A549 (cell line): ENCODE measurements at regions not wholly inside any gene's neighbourhood (a gene's known extent, or its start where the extent isn't known, plus 50 kb on each side); places are given as distances from the start of the nearest gene placed in this dataset.

Experiments
- ATAC-seq, 2 experiments: fragments of 200-7000 bp in 1 of 2; fragments of >200 bp in 1 of 2; cut with Nextera tagmentation in 1 of 2; cut with Tn5 transposase in 1 of 2; 3 replicates each; pipeline versions ENCODE4 v1.8.0 to v1.9.1; 2018 to 2020; ENCODE audit warnings: mild to moderate bottlenecking in 1 of 2, moderate library complexity in 1 of 2
- CTCF ChIA-PET: fragments of 300-600 bp; sonication (Branson Sonifier 250); formaldehyde crosslinking; extraction: SDS; loops from one replicate; lab custom pipeline; 2021; ENCODE audit warnings: antibody characterized with exemption, inconsistent platforms; lab: Yijun Ruan, JAX
- POLR2A ChIA-PET: fragments of 350-600 bp; formaldehyde crosslinking; extraction: SDS; loops from one replicate; lab custom pipeline; 2021; ENCODE audit warnings: antibody characterized with exemption, inconsistent platforms; lab: Yijun Ruan, JAX
- DNase-seq, 2 experiments: peaks; one replicate each; pipeline versions ENCODE4 v3.0.0 to v3.0.0-alpha.2; 2011 to 2016; ENCODE audit warnings: low read depth in 1 of 2, low spot score in 1 of 2
- FAIRE-seq: peaks from 2 replicates; lab custom pipeline; 2011; peaks lifted over from hg19 to GRCh38; lab: Jason Lieb, UNC
- H3K27ac ChIP-seq, 2 experiments: fragments of >200 bp; sonication (Bioruptor Twin); formaldehyde crosslinking; 3 replicates each; pipeline ENCODE4 v1.5.1; 2016 to 2017
- H3K4me1 ChIP-seq: fragments of >200 bp; sonication (Bioruptor Twin); formaldehyde crosslinking; 3 replicates; pipeline ENCODE4 v1.6.1; 2016
- H3K4me2 ChIP-seq: fragments of >200 bp; sonication (Bioruptor Twin); formaldehyde crosslinking; 3 replicates; pipeline ENCODE4 v1.6.1; 2016
- H3K4me3 ChIP-seq: fragments of >200 bp; sonication (Bioruptor Twin); formaldehyde crosslinking; 3 replicates; pipeline ENCODE4 v1.5.1; 2016
- H3K9me3 ChIP-seq: fragments of >200 bp; sonication (Bioruptor Twin); formaldehyde crosslinking; 3 replicates; pipeline ENCODE4 v1.6.1; 2016
- BHLHE40 ChIP-seq: IDR thresholded peaks from 2 replicates; pipeline ENCODE4 v1.6.1; 2012; ENCODE audit warnings: low read depth, low read length, inconsistent platforms
- CBX2 ChIP-seq: fragments of 200-600 bp; sonication (generic); IDR thresholded peaks from 2 replicates; pipeline ENCODE4 v1.6.1; 2016; ENCODE audit warnings: low read depth, mild to moderate bottlenecking, borderline replicate concordance
- CEBPB ChIP-seq, 2 experiments: fragments of >200 bp in 1 of 2; sonication (Bioruptor Twin) in 1 of 2; formaldehyde crosslinking in 1 of 2; IDR thresholded peaks; 2 replicates each; pipeline ENCODE4 v1.6.1; 2012 to 2016
- CHD4 ChIP-seq: fragments of 200-600 bp; sonication (generic); IDR thresholded peaks from 2 replicates; pipeline ENCODE4 v1.6.1; 2016; ENCODE audit warnings: antibody characterized with exemption, mild to moderate bottlenecking, borderline replicate concordance
- EHF ChIP-seq: fragments of 250-450 bp; sonication (Bioruptor Pico); IDR thresholded peaks from 2 replicates; pipeline ENCODE4 v1.5.0; 2020; ENCODE audit warnings: mild to moderate bottlenecking
- EP300 ChIP-seq, 2 experiments: fragments of >200 bp; sonication (Bioruptor Twin); formaldehyde crosslinking; IDR thresholded peaks; 2 replicates in 1 of 2; 3 replicates in 1 of 2; pipeline ENCODE4 v1.6.1; 2016 to 2017
- HDAC2 ChIP-seq: fragments of 200-600 bp; sonication (generic); IDR thresholded peaks from 2 replicates; pipeline ENCODE4 v1.6.1; 2016
- HEYL ChIP-seq: fragments of 250-450 bp; sonication (Bioruptor Pico); IDR thresholded peaks from 2 replicates; pipeline ENCODE4 v1.8.0; 2021; ENCODE audit warnings: mild to moderate bottlenecking, moderate library complexity
- HOXA7 ChIP-seq: fragments of 250-450 bp; sonication (Bioruptor Pico); IDR thresholded peaks from 2 replicates; pipeline ENCODE4 v1.5.0; 2020; ENCODE audit warnings: mild to moderate bottlenecking, moderate library complexity
- HOXB5 ChIP-seq: fragments of 250-450 bp; sonication (Bioruptor Pico); IDR thresholded peaks from 2 replicates; pipeline ENCODE4 v1.5.0; 2020; ENCODE audit warnings: mild to moderate bottlenecking, moderate library complexity
- KDM5A ChIP-seq: fragments of 200-600 bp; sonication (generic); IDR thresholded peaks from 2 replicates; pipeline ENCODE4 v1.6.1; 2016; ENCODE audit warnings: antibody characterized with exemption, mild to moderate bottlenecking
- MAX ChIP-seq: IDR thresholded peaks from 2 replicates; pipeline ENCODE4 v1.6.1; 2012
- MYC ChIP-seq: IDR thresholded peaks from 2 replicates; pipeline ENCODE4 v1.6.1; 2012; ENCODE audit warnings: mild to moderate bottlenecking, inconsistent platforms, low read length, improper control_type of control experiment, borderline replicate concordance
- NFE2L2 ChIP-seq: fragments of 150-350 bp; conservative IDR thresholded peaks from 2 replicates; pipeline ENCODE4 v1.6.1; 2014; ENCODE audit warnings: low read length
- NPAS2 ChIP-seq: fragments of 250-450 bp; sonication (Bioruptor Pico); IDR thresholded peaks from 2 replicates; pipeline ENCODE4 v1.8.0; 2022; ENCODE audit warnings: mild to moderate bottlenecking, moderate library complexity, borderline replicate concordance
- PHF8 ChIP-seq: fragments of 200-600 bp; sonication (generic); IDR thresholded peaks from 2 replicates; pipeline ENCODE4 v1.6.1; 2016; ENCODE audit warnings: low read depth, mild to moderate bottlenecking, antibody characterized with exemption, moderate library complexity, borderline replicate concordance
- RARB ChIP-seq: fragments of 250-450 bp; sonication (Bioruptor Pico); IDR thresholded peaks from 2 replicates; pipeline ENCODE4 v1.8.0; 2021; ENCODE audit warnings: mild to moderate bottlenecking, moderate library complexity
- RCOR1 ChIP-seq: fragments of 150-350 bp; IDR thresholded peaks from 2 replicates; pipeline ENCODE4 v1.6.1; 2014; ENCODE audit warnings: antibody characterized with exemption, low read length, low read depth
- RNF2 ChIP-seq: fragments of 200-600 bp; sonication (generic); IDR thresholded peaks from 2 replicates; pipeline ENCODE4 v1.6.1; 2016; ENCODE audit warnings: low read depth, mild to moderate bottlenecking, antibody characterized with exemption, moderate library complexity, borderline replicate concordance
- TFCP2L1 ChIP-seq: fragments of 250-450 bp; sonication (Bioruptor Pico); IDR thresholded peaks from 2 replicates; pipeline ENCODE4 v1.5.0; 2021; ENCODE audit warnings: mild to moderate bottlenecking
- ZNF302 ChIP-seq: fragments of 250-450 bp; sonication (Bioruptor Pico); IDR thresholded peaks from 2 replicates; pipeline ENCODE4 v1.9.0; 2021; ENCODE audit warnings: inconsistent platforms, mild to moderate bottlenecking, moderate library complexity
- ZSCAN20 ChIP-seq: fragments of 250-450 bp; sonication (Bioruptor Pico); IDR thresholded peaks from 2 replicates; pipeline ENCODE4 v1.8.0; 2022; ENCODE audit warnings: mild to moderate bottlenecking, moderate library complexity
- WGBS: methylation state at CpG from one replicate; pipeline ENCODE4 v1.1.6; 2017; ENCODE audit errors: missing lambda C conversion rate; 5-methylcytosine and 5-hydroxymethylcytosine counted together
- TF ChIP-seq, protein P1 (sequence below): fragments of 450-650 bp; IDR thresholded peaks from 2 replicates; pipeline ENCODE4 v1.6.1; 2014; ENCODE audit warnings: antibody characterized with exemption
- TF ChIP-seq, protein P2 (sequence below): fragments of >200 bp; sonication (Bioruptor Twin); formaldehyde crosslinking; IDR thresholded peaks from 3 replicates; pipeline ENCODE4 v1.6.1; 2016
- TF ChIP-seq, protein P3 (sequence below): fragments of >200 bp; sonication (Bioruptor Twin); formaldehyde crosslinking; IDR thresholded peaks from 2 replicates; pipeline ENCODE4 v1.6.1; 2016
- TF ChIP-seq, protein P4 (sequence below): fragments of 250-450 bp; sonication (Bioruptor Pico); IDR thresholded peaks from 2 replicates; pipeline ENCODE4 v1.5.0; 2020; ENCODE audit warnings: low read depth, mild to moderate bottlenecking, moderate library complexity
- TF ChIP-seq, protein P5 (sequence below): fragments of 200-600 bp; sonication (generic); IDR thresholded peaks from 2 replicates; pipeline ENCODE4 v1.6.1; 2016; ENCODE audit warnings: antibody characterized with exemption, mild to moderate bottlenecking, moderate library complexity

DNA sequence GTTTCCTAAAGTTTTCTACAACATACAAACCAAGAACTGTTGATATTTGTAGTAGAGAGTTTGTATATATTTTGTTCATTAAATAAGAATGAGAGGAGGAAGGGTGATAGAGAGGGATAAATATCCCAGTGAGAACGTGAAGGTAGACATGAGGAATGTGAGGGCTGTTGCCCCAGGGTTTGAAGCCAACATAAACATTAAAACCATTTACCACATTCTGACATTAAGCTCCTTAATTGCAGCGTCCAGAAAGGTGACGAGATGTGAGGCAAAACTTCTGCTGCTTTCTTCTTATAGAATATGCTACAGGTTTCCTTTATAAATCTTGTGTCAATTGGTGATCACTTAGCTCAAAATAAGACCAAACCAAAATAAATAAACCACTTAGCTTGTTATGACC is 267.8 kb upstream of the CNTN4 start:
- ATAC-seq (no peak), DNase-seq (no peak), FAIRE-seq (no peak)
- POLR2A ChIA-PET: no interaction called here
- 0% methylated on average over 3 of the region's 3 CpGs for WGBS
- H3K4me1 ChIP-seq: no peaks in the 10 kb centered on the region
- no peaks in the 10 kb centered on the region for H3K9me3 ChIP-seq
- TF ChIP-seq RCOR1 (no peak), NPAS2 (CRISPR knock-in tag) (no peak), HOXB5 (CRISPR knock-in tag) (no peak), PHF8 (no peak), MAX (no peak), ZSCAN20 (no peak), HDAC2 (no peak), KDM5A (no peak), RARB (no peak), NFE2L2 (no peak), RNF2 (no peak)
- TF ChIP-seq, protein P1, sequence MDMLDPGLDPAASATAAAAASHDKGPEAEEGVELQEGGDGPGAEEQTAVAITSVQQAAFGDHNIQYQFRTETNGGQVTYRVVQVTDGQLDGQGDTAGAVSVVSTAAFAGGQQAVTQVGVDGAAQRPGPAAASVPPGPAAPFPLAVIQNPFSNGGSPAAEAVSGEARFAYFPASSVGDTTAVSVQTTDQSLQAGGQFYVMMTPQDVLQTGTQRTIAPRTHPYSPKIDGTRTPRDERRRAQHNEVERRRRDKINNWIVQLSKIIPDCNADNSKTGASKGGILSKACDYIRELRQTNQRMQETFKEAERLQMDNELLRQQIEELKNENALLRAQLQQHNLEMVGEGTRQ: no peak
- no peak overlapping the region for H3K4me3 ChIP-seq
- CTCF ChIA-PET: no interaction called here
- no peak overlapping the region for H3K27ac ChIP-seq
- no peak overlapping the region for H3K4me2 ChIP-seq

DNA sequence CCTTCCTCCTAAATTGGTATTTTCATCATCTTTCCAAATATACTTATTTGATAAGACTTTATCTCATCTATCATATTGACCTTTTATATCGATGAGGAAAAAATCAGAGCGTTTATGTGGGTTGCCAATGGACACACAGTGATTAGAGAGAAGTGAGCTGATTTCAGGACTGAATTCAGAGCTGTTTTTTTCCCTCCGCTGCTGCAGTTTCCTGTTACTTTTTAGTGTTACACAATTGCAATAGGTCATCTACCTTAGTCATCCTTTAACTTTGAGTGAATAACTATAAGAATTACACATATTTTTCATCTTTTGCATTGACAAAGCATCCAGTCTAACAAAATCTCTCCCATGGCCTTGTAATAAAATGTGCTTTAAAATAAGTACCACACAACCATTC is 266.3 kb upstream of the CNTN4 start:
- FAIRE-seq (no peak), ATAC-seq (no peak), DNase-seq (no peak)
- ChIA-PET CTCF (no interaction called here), POLR2A (no interaction called here)
- Histone ChIP-seq H3K27ac (no peak overlapping the region), H3K9me3 (no peaks in the 10 kb centered on the region), H3K4me3 (no peak overlapping the region), H3K4me2 (no peak overlapping the region), H3K4me1 (no peaks in the 10 kb centered on the region)
- WGBS: 3% methylated on average over 3 of the region's 3 CpGs
- TF ChIP-seq CEBPB (IDR thresholded peaks at IDR 0.05) (no peak), CHD4 (no peak), EHF (CRISPR knock-in tag) (no peak), BHLHE40 (no peak), RNF2 (no peak), ZSCAN20 (no peak), HOXB5 (CRISPR knock-in tag) (no peak), TFCP2L1 (CRISPR knock-in tag) (no peak), MAX (no peak)
- TF ChIP-seq, protein P2, sequence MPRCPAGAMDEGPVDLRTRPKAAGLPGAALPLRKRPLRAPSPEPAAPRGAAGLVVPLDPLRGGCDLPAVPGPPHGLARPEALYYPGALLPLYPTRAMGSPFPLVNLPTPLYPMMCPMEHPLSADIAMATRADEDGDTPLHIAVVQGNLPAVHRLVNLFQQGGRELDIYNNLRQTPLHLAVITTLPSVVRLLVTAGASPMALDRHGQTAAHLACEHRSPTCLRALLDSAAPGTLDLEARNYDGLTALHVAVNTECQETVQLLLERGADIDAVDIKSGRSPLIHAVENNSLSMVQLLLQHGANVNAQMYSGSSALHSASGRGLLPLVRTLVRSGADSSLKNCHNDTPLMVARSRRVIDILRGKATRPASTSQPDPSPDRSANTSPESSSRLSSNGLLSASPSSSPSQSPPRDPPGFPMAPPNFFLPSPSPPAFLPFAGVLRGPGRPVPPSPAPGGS: no peak
- TF ChIP-seq, protein P3, sequence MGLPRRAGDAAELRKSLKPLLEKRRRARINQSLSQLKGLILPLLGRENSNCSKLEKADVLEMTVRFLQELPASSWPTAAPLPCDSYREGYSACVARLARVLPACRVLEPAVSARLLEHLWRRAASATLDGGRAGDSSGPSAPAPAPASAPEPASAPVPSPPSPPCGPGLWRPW: no peak
- TF ChIP-seq, protein P4, sequence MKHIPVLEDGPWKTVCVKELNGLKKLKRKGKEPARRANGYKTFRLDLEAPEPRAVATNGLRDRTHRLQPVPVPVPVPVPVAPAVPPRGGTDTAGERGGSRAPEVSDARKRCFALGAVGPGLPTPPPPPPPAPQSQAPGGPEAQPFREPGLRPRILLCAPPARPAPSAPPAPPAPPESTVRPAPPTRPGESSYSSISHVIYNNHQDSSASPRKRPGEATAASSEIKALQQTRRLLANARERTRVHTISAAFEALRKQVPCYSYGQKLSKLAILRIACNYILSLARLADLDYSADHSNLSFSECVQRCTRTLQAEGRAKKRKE (CRISPR knock-in tag): no peak
- TF ChIP-seq, protein P1: no peak

- no peak for FAIRE-seq
- no peak for ATAC-seq
- DNase-seq: no peak
- H3K4me3 ChIP-seq: no peak overlapping the region
- 1% methylated on average over 6 of the region's 6 CpGs for WGBS
- H3K4me2 ChIP-seq: no peak overlapping the region
- H3K4me1 ChIP-seq: no peaks in the 10 kb centered on the region
- no peak overlapping the region for H3K27ac ChIP-seq
- ChIA-PET POLR2A (no interaction called here), CTCF (no interaction called here)
- no peaks in the 10 kb centered on the region; the same call in 2 of the 3 replicates for H3K9me3 ChIP-seq
- TF ChIP-seq RARB (no peak), MYC (no peak), HEYL (CRISPR knock-in tag) (no peak), EHF (CRISPR knock-in tag) (no peak), EP300 (IDR thresholded peaks at IDR 0.05) (no peak), HOXA7 (CRISPR knock-in tag) (no peak), CBX2 (no peak), NPAS2 (CRISPR knock-in tag) (no peak), ZNF302 (CRISPR knock-in tag) (no peak), NFE2L2 (no peak)
- TF ChIP-seq, protein P5, sequence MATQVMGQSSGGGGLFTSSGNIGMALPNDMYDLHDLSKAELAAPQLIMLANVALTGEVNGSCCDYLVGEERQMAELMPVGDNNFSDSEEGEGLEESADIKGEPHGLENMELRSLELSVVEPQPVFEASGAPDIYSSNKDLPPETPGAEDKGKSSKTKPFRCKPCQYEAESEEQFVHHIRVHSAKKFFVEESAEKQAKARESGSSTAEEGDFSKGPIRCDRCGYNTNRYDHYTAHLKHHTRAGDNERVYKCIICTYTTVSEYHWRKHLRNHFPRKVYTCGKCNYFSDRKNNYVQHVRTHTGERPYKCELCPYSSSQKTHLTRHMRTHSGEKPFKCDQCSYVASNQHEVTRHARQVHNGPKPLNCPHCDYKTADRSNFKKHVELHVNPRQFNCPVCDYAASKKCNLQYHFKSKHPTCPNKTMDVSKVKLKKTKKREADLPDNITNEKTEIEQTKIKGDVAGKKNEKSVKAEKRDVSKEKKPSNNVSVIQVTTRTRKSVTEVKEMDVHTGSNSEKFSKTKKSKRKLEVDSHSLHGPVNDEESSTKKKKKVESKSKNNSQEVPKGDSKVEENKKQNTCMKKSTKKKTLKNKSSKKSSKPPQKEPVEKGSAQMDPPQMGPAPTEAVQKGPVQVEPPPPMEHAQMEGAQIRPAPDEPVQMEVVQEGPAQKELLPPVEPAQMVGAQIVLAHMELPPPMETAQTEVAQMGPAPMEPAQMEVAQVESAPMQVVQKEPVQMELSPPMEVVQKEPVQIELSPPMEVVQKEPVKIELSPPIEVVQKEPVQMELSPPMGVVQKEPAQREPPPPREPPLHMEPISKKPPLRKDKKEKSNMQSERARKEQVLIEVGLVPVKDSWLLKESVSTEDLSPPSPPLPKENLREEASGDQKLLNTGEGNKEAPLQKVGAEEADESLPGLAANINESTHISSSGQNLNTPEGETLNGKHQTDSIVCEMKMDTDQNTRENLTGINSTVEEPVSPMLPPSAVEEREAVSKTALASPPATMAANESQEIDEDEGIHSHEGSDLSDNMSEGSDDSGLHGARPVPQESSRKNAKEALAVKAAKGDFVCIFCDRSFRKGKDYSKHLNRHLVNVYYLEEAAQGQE: no peak
These were observed 255.6 kb upstream of the CNTN4 start for GRCh38 chr3:1843111-1843510.
